OCI-LY3 (cell line): ENCODE measurements at regions not wholly inside any gene's neighbourhood (a gene's known extent, or its start where the extent isn't known, plus 50 kb on each side); places are given as distances from the start of the nearest gene placed in this dataset.

Source experiments
- H2AFZ ChIP-seq: fragments of 200-600, 300-600 bp; shearing (Covaris generic); 2 replicates; pipeline ENCODE4 v1.6.0; 2014; ENCODE audit warnings: antibody characterized with exemption, low read depth, low read length
- H3K27ac ChIP-seq: fragments of 200-600, 300-600 bp; sonication (generic); 2 replicates; pipeline ENCODE4 v1.5.1; 2014; ENCODE audit warnings: mild to moderate bottlenecking, low read length, moderate library complexity, mixed read lengths
- H3K27me3 ChIP-seq: fragments of 200-600, 300-600 bp; sonication (generic); 2 replicates; pipeline ENCODE4 v1.6.1; 2014; ENCODE audit warnings: low read depth, low read length, mixed read lengths
- H3K36me3 ChIP-seq: fragments of 200-600, 300-600 bp; sonication (generic); replicated peaks from 2 replicates; pipeline ENCODE3; 2014; ENCODE audit warnings: low read depth, low read length, mixed read lengths
- H3K4me1 ChIP-seq: fragments of 300-600, 200-600 bp; sonication (generic); 2 replicates; pipeline ENCODE4 v1.6.1; 2014; ENCODE audit warnings: low read length, mixed read lengths
- H3K4me2 ChIP-seq: fragments of 200-600, 300-600 bp; sonication (generic); 2 replicates; pipeline ENCODE4 v1.6.1; 2014; ENCODE audit warnings: low read length, mixed read lengths
- H3K4me3 ChIP-seq: fragments of 300-600, 200-600 bp; sonication (generic); 2 replicates; pipeline ENCODE4 v1.5.1; 2014; ENCODE audit warnings: antibody characterized with exemption, mild to moderate bottlenecking, low read length, moderate library complexity
- H3K79me2 ChIP-seq: fragments of 300-600, 200-600 bp; shearing (Covaris generic); 2 replicates; pipeline ENCODE4 v1.6.1; 2014; ENCODE audit warnings: mild to moderate bottlenecking, low read length, mixed read lengths
- H3K9ac ChIP-seq: fragments of 300-600, 200-600 bp; shearing (Covaris generic); 2 replicates; pipeline ENCODE4 v1.6.0; 2014; ENCODE audit warnings: mild to moderate bottlenecking, low read length, moderate library complexity
- H3K9me3 ChIP-seq: fragments of 200-600, 300-600 bp; shearing (Covaris generic); 2 replicates; pipeline ENCODE4 v1.6.1; 2014; ENCODE audit warnings: low read length, mixed read lengths; ENCODE audit not compliant: insufficient read depth
- H4K20me1 ChIP-seq: fragments of 200-600, 300-600 bp; sonication (generic); 2 replicates; pipeline ENCODE4 v1.6.1; 2016; ENCODE audit warnings: low read length, mixed read lengths; ENCODE audit not compliant: insufficient read depth
- EZH2phosphoT487 ChIP-seq: fragments of 200-600 bp; shearing (Covaris generic); IDR thresholded peaks from 2 replicates; pipeline ENCODE4 v1.6.1; 2018; ENCODE audit warnings: antibody characterized with exemption, mixed run types, low read depth
- TF ChIP-seq, protein P1 (sequence below): fragments of 200-600, 300-600 bp; sonication (generic); IDR thresholded peaks from 2 replicates; pipeline ENCODE4 v1.5.1; 2014; ENCODE audit warnings: antibody characterized with exemption, low read length, low read depth

DNA sequence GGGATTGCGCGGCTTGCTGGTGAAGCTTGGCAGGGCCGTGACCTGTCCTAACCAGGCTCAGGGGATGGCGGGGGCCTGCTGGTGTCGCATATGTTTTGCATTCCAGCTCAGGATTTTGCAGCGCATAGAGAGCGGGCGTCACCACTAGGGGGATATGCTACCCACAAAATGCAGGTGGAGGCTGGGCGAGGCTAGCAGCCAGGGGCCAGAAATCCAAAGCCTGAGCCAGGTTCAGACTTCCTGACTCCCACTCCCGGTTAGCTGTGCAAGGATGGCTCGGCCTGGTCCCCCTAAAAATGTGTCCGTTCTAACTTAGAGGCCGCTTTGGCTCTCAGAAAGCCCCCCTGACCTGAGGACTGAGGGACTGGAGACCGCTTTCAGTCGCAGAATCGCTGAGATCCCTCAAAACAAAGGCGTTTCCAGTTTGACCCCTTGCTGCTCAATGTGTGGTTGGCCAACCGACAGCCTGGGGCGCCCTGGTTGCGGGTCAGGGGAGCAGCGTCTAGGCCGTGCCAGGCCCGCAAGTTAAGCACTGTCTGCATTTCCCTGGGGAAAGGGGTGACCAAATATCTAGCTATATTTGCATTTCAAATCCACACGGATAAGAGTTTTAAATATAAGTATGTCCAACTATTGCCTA is 361.1 kb upstream of the AMELY start:
- Histone ChIP-seq H3K36me3 (no peaks in the 10 kb centered on the region), H3K4me3 (peak overlapping the region; percentile 99), H3K27me3 (no peaks in the 10 kb centered on the region), H2AFZ (peak overlapping the region; percentile 91), H3K4me2 (peak overlapping the region; percentile 98), H3K9ac (peak overlapping the region; percentile 88), H3K4me1 (peaks cover 14% of the 10 kb centered on the region; the same call in 1 of the 2 replicates), H4K20me1 (peaks cover 26% of the 10 kb centered on the region), H3K27ac (peak overlapping the region; percentile 73), H3K9me3 (no peaks in the 10 kb centered on the region), H3K79me2 (peaks cover 42% of the 10 kb centered on the region)
- TF ChIP-seq, protein P1, sequence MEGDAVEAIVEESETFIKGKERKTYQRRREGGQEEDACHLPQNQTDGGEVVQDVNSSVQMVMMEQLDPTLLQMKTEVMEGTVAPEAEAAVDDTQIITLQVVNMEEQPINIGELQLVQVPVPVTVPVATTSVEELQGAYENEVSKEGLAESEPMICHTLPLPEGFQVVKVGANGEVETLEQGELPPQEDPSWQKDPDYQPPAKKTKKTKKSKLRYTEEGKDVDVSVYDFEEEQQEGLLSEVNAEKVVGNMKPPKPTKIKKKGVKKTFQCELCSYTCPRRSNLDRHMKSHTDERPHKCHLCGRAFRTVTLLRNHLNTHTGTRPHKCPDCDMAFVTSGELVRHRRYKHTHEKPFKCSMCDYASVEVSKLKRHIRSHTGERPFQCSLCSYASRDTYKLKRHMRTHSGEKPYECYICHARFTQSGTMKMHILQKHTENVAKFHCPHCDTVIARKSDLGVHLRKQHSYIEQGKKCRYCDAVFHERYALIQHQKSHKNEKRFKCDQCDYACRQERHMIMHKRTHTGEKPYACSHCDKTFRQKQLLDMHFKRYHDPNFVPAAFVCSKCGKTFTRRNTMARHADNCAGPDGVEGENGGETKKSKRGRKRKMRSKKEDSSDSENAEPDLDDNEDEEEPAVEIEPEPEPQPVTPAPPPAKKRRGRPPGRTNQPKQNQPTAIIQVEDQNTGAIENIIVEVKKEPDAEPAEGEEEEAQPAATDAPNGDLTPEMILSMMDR: peak; percentile 42
- TF ChIP-seq EZH2phosphoT487: no peak

DNA sequence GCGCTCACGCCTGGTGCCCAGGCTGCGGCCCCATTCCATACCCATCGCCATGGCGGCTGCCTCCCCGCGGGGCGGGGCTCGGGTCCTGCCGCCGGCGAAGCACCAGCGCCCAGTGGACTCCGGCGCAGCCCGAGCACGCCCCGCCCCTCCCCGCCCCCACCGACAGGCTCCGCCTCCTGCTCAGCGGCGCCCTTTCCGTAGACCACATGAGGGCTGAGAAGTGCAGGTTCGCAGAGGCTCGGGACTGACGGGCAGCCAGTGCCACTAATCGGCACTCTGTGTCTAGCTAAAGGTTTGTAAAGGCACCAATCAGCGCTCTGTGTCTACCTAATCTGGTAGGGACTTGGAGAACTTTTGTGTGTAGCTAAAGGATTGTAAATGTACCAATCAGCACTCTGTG is 352.2 kb upstream of the AMELY start:
- Histone ChIP-seq H3K27me3 (no peaks in the 10 kb centered on the region), H3K4me1 (no peaks in the 10 kb centered on the region), H2AFZ (no peak overlapping the region), H4K20me1 (no peaks in the 10 kb centered on the region), H3K36me3 (no peaks in the 10 kb centered on the region), H3K9ac (no peak overlapping the region), H3K79me2 (no peaks in the 10 kb centered on the region), H3K4me2 (no peak overlapping the region), H3K27ac (no peak overlapping the region), H3K4me3 (no peak overlapping the region), H3K9me3 (no peaks in the 10 kb centered on the region)
- TF ChIP-seq EZH2phosphoT487: no peak
- TF ChIP-seq, protein P1: no peak

GRCh38 chrY:7262531-7262930 is 351.0 kb upstream of the AMELY start:
- no peaks in the 10 kb centered on the region for H3K79me2 ChIP-seq
- H3K4me1 ChIP-seq: no peaks in the 10 kb centered on the region
- H4K20me1 ChIP-seq: no peaks in the 10 kb centered on the region
- no peaks in the 10 kb centered on the region for H3K27me3 ChIP-seq
- no peak overlapping the region for H3K4me2 ChIP-seq
- no peak overlapping the region for H2AFZ ChIP-seq
- no peaks in the 10 kb centered on the region for H3K36me3 ChIP-seq
- H3K9me3 ChIP-seq: no peaks in the 10 kb centered on the region
- H3K27ac ChIP-seq: no peak overlapping the region
- no peak overlapping the region for H3K9ac ChIP-seq
- H3K4me3 ChIP-seq: no peak overlapping the region
- TF ChIP-seq, protein P1: no peak
- TF ChIP-seq EZH2phosphoT487: no peak

DNA sequence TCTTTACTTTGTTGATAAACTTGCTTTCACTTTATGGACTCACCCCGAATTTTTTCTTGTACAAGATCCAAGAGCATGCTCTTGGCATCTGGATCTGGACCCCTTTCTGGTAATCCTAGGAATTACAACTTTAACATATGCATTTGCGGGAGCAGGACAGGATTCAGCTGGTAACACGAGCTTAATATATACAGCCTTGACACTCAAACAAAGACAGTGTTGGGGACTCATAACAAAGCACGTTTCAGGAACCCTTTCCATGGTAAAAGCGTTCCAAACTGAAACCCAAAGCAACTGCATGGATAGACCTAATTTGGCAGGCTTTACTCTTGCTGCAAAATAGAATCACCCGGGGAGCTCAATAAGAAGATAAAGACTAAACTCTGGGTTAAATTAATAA is 349.7 kb upstream of the AMELY start:
- Histone ChIP-seq H3K9me3 (no peaks in the 10 kb centered on the region), H3K79me2 (no peaks in the 10 kb centered on the region), H3K4me3 (no peak overlapping the region), H2AFZ (no peak overlapping the region), H4K20me1 (no peaks in the 10 kb centered on the region), H3K4me1 (no peaks in the 10 kb centered on the region), H3K36me3 (no peaks in the 10 kb centered on the region), H3K4me2 (no peak overlapping the region), H3K9ac (no peak overlapping the region), H3K27ac (no peak overlapping the region), H3K27me3 (no peaks in the 10 kb centered on the region)
- TF ChIP-seq, protein P1: no peak
- TF ChIP-seq EZH2phosphoT487: no peak
